ENCODE measurements at regions not wholly inside any gene's neighbourhood (a gene's known extent, or its start where the extent isn't known, plus 50 kb on each side); places are given as distances from the start of the nearest gene placed in this dataset.

- H3K27ac ChIP-seq (ENCODE audit: insufficient read depth, low read depth, low read length), result no peak overlapping the region
- TF ChIP-seq GATA2 (IDR thresholded peaks at IDR 0.05; ENCODE audit: insufficient read depth, insufficient read length, low read depth, low read length), result no peak
- no peak for TF ChIP-seq EZH2 (IDR thresholded peaks at IDR 0.05; ENCODE audit: borderline replicate concordance, low read depth, low read length, severe bottlenecking)
- TF ChIP-seq MYC (IDR thresholded peaks at IDR 0.05; ENCODE audit: low read depth, low read length), result no peak
- no TSS peak for BruUV-seq (replicated peaks)
- POLR2A ChIA-PET, result no interaction called here
- no peaks in the 10 kb centered on the region for H3K36me3 ChIP-seq (ENCODE audit: control insufficient read depth in 2 of 2, extremely low read depth in 1 of 2, insufficient read depth in 2 of 2, low read length in 2 of 2)
- H3K9me1 ChIP-seq (replicated peaks; ENCODE audit: control insufficient read depth, extremely low read depth, insufficient read depth, low read length), result no peaks in the 10 kb centered on the region
- H3K9ac ChIP-seq (replicated peaks; ENCODE audit: extremely low read depth, insufficient read depth, low read length), result no peak overlapping the region
- no peak overlapping the region for H3K4me2 ChIP-seq (ENCODE audit: insufficient read depth, low read length)
- no peak overlapping the region for H3K4me3 ChIP-seq (replicated peaks in 1 of 3; ENCODE audit: insufficient read depth in 1 of 3, low read depth in 1 of 3, low read length in 3 of 3)
- H3K27me3 ChIP-seq (ENCODE audit: control insufficient read depth in 2 of 2, insufficient read depth in 2 of 2, low read length in 2 of 2), result peaks cover 1 to 10% of the 10 kb centered on the region in 2 experiments
- no peaks in the 10 kb centered on the region for H3K79me2 ChIP-seq (ENCODE audit: control insufficient read depth, insufficient read depth, low read length)
- CTCF ChIA-PET, result interaction anchor here (0.9 to 2.4 kb wide), 3 partner anchors 11 to 85 kb away, joined by 3 to 8 read pairs (median 4); no protein-coding TSS in a partner anchor
- intact Hi-C loops (cut with micrococcal nuclease) (no loop called here), dilution Hi-C loops (cut with MboI; ENCODE audit: extremely low pct_ligation_motif_present, low sequenced_read_pairs) (no loop called here)
- no peaks in the 10 kb centered on the region for H4K20me1 ChIP-seq (replicated peaks; ENCODE audit: control insufficient read depth, extremely low read depth, insufficient read depth, low read length)
- no peaks in the 10 kb centered on the region for H3K4me1 ChIP-seq (ENCODE audit: control insufficient read depth, extremely low read depth, insufficient read depth, low read length)
- no peak for FAIRE-seq
- no peaks in the 10 kb centered on the region for H3K9me3 ChIP-seq (replicated peaks; ENCODE audit: control insufficient read depth, insufficient read depth, low read length)
- no peak overlapping the region for H2AFZ ChIP-seq (ENCODE audit: low read depth, low read length)
- no peak for DNase-seq (ENCODE audit: low read depth, low spot score)
These were observed 237.4 kb downstream of the LMX1A start for GRCh38 chr1:165119086-165119485.

- Histone ChIP-seq H3K79me2 (ENCODE audit: control insufficient read depth, insufficient read depth, low read length) (no peaks in the 10 kb centered on the region), H3K4me2 (ENCODE audit: insufficient read depth, low read length) (no peak overlapping the region), H3K9me1 (replicated peaks; ENCODE audit: control insufficient read depth, extremely low read depth, insufficient read depth, low read length) (no peaks in the 10 kb centered on the region), H3K9ac (replicated peaks; ENCODE audit: extremely low read depth, insufficient read depth, low read length) (no peak overlapping the region), H3K4me1 (ENCODE audit: control insufficient read depth, extremely low read depth, insufficient read depth, low read length) (no peaks in the 10 kb centered on the region), H2AFZ (ENCODE audit: low read depth, low read length) (no peak overlapping the region), H3K27me3 (ENCODE audit: control insufficient read depth in 2 of 2, insufficient read depth in 2 of 2, low read length in 2 of 2) (peaks cover 1 to 10% of the 10 kb centered on the region in 2 experiments), H3K4me3 (replicated peaks in 1 of 3; ENCODE audit: insufficient read depth in 1 of 3, low read depth in 1 of 3, low read length in 3 of 3) (no peak overlapping the region), H3K36me3 (ENCODE audit: control insufficient read depth in 2 of 2, extremely low read depth in 1 of 2, insufficient read depth in 2 of 2, low read length in 2 of 2) (no peaks in the 10 kb centered on the region), H4K20me1 (replicated peaks; ENCODE audit: control insufficient read depth, extremely low read depth, insufficient read depth, low read length) (no peaks in the 10 kb centered on the region), H3K9me3 (replicated peaks; ENCODE audit: control insufficient read depth, insufficient read depth, low read length) (no peaks in the 10 kb centered on the region), H3K27ac (ENCODE audit: insufficient read depth, low read depth, low read length) (no peak overlapping the region)
- dilution Hi-C loops (cut with MboI; ENCODE audit: extremely low pct_ligation_motif_present, low sequenced_read_pairs), result no loop called here
- DNase-seq (ENCODE audit: low read depth, low spot score) (no peak), FAIRE-seq (no peak)
- BruUV-seq (replicated peaks), result no TSS peak
- intact Hi-C loops (cut with micrococcal nuclease), result no loop called here
- CTCF ChIA-PET, result interaction anchor here (1.1 to 1.6 kb wide), 2 partner anchors 12 to 24 kb away, joined by 3 read pairs; no protein-coding TSS in a partner anchor
- POLR2A ChIA-PET, result no interaction called here
- TF ChIP-seq POLR2AphosphoS5 (IDR thresholded peaks at IDR 0.05; ENCODE audit: insufficient read depth, low read depth, low read length), result no peak
These were observed 239.0 kb downstream of the LMX1A start for GRCh38 chr1:165117482-165117881.

Data from endothelial cell of umbilical vein (primary cell).